NCI-H2196 (cell line): ENCODE measurements at regions not wholly inside any gene's neighbourhood (a gene's known extent, or its start where the extent isn't known, plus 50 kb on each side); places are given as distances from the start of the nearest gene placed in this dataset.

ENCODE experiments used
- DNase-seq: peaks from one replicate; lab custom pipeline; 2025; ENCODE audit not compliant: unreplicated experiment; lab: John Stamatoyannopoulos, UW

- DNase-seq, result no peak
Observed at GRCh38 chr12:93197067-93197593, 180.6 kb upstream of the NUDT4 start.

GRCh38 chr12:93198086-93198485 lies 179.6 kb upstream of the NUDT4 start:
- DNase-seq, result no peak

GRCh38 chr12:93199831-93200236 lies 177.9 kb upstream of the NUDT4 start:
- no peak for DNase-seq

GRCh38 chr12:93200291-93200917 lies 177.3 kb upstream of the NUDT4 start:
- no peak for DNase-seq

GRCh38 chr12:93201990-93202389 lies 175.7 kb upstream of the NUDT4 start:
- DNase-seq, result no peak

GRCh38 chr12:93202688-93203087 lies 175.0 kb upstream of the NUDT4 start:
- no peak for DNase-seq

GRCh38 chr12:93203361-93203760 lies 174.4 kb upstream of the NUDT4 start:
- no peak for DNase-seq

GRCh38 chr12:93204896-93205295 lies 172.8 kb upstream of the NUDT4 start:
- DNase-seq, result no peak

- DNase-seq, result no peak
Observed at GRCh38 chr12:93205361-93205760, 172.4 kb upstream of the NUDT4 start.

- no peak for DNase-seq
Observed at GRCh38 chr12:93208011-93208410, 169.7 kb upstream of the NUDT4 start.

- no peak for DNase-seq
Observed at GRCh38 chr12:93214523-93215289, 163.0 kb upstream of the NUDT4 start.

- DNase-seq, result no peak
Observed at GRCh38 chr12:93215290-93215678, 162.4 kb upstream of the NUDT4 start.

- no peak for DNase-seq
Observed at GRCh38 chr12:93219947-93220346, 157.8 kb upstream of the NUDT4 start.

GRCh38 chr12:93221841-93222240 lies 155.9 kb upstream of the NUDT4 start:
- no peak for DNase-seq

- DNase-seq, result peak; percentile 62
Observed at GRCh38 chr12:93223440-93224426, 154.0 kb upstream of the NUDT4 start.

GRCh38 chr12:93225094-93225493 lies 152.6 kb upstream of the NUDT4 start:
- no peak for DNase-seq

- no peak for DNase-seq
Observed at GRCh38 chr12:93226361-93226760, 151.4 kb upstream of the NUDT4 start.

GRCh38 chr12:93229494-93230325 lies 148.0 kb upstream of the NUDT4 start:
- DNase-seq, result no peak

- no peak for DNase-seq
Observed at GRCh38 chr12:93230326-93230720, 147.4 kb upstream of the NUDT4 start.

- no peak for DNase-seq
Observed at GRCh38 chr12:93231938-93232337, 145.8 kb upstream of the NUDT4 start.
